ENCODE measurements at regions not wholly inside any gene's neighbourhood (a gene's known extent, or its start where the extent isn't known, plus 50 kb on each side); places are given as distances from the start of the nearest gene placed in this dataset.

DNA sequence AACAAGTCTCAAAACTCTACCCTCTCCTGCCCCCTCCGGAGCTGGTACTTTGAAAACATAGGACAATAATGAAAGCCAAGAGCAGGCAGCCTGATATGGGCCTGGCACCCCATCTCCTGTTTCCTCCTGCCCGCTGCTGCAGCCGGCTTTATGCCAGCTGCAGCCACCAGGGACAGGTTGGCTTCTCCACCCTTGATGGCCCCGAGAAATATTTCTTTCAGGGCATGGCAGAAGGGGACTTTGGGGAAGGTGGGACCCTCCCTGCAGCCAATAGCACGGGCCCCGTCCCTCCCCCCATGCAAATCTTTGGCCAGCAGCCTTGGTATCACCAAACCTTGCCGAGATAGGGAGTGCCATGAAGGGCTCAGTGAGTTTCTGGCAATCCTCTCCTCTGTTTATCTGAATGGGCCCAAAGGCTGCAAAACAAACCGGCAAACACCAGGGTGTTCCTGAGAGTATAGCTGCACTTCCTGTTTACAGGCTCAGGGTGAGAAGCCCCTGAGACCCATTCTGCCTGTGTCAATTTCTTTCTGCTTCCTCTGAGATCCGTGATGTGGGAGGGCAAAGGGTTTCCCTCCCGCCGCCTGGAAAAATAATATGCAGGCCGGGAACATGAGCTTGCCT is 73.4 kb upstream of the BOD1 start:
- no peak for DNase-seq

DNA sequence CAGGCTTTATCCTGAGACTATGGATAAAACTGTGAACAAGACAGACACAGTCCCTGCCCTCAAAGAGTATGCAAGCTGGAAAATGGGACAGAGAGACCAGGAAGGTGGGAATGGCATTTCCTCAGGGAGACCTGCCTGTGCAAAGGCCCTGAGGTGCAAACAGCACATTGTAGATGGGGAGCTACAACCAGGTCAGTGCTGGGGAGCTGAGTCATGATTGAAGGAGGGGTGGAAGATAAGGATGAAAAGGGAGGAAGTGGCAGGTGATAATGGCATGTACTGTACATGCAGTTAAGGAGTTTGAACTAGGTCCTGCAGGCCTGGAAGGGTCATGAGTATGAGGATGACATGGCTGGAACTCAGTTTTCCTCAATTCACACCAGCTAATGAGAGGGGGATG is 75.5 kb upstream of the BOD1 start:
- no peak for DNase-seq

DNA sequence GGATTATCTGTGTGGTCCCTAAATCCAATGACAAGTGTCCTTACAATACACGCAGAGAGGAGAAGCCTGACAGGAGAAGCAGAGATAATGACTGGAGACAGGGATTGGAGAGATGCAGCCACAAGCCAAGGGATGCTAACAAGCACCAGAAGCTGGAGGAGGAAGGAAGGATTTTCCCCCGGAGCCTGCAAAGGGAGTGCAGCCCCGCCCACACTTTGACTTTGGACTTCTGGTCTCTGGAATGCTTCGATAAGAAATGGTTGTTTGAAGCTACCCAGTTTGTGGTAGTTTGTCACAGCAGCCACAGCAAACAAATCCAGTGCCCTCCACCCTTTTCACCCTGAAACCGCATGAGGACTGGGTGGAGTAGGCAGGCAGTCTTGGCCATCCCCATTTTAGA is 77.2 kb upstream of the BOD1 start:
- DNase-seq: no peak

DNA sequence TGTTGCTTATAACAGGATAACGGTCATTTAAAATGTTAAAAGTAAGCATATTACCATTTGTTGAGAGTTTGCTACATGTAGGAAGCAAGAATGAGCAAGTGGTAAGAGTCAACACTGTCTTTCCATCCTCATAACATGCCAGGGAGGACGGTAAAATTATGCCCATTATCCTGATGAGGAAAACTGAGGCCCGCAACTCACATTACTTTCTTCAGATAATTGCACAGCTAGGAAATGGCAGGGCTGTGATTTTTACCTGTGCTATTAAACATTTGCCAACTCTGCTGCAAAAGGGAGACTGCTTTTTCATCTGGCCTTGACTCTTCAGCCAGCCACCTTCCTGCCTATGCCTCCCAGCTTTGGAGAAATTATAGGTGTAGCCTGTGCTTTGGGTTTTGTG is 79.8 kb upstream of the BOD1 start:
- no peak for DNase-seq

DNA sequence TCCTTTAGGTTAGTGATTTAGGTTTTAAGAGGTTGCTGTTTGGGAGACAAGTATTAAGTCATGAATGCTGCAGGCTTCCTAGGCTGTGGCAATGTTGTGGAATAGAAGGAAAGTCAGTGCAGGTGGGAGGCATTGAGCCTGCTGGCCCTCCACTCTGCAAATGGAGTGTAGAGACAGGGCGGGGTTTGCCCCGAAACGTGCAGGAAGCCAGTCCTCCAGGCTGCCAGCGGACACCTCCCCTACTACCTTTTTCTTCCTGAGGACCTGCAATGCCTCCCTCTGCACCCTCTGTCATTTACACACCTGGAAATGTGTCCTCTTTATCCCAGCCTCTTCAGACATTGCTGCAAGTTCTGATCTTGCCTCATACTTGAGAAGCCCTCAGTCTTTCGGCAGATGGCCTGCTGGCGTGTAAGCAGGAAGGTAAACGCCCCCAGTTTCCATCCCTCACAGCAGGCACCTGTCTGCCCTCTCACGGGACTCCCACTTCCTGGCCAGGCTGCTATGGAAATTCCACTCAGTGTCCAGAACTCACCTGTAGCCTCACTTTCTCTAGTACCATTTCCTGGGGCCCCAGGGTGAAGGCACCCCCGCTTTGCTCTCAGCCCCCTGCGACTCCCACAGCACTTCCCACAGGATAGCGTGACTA is 81.6 kb upstream of the BOD1 start:
- DNase-seq: no peak

DNA sequence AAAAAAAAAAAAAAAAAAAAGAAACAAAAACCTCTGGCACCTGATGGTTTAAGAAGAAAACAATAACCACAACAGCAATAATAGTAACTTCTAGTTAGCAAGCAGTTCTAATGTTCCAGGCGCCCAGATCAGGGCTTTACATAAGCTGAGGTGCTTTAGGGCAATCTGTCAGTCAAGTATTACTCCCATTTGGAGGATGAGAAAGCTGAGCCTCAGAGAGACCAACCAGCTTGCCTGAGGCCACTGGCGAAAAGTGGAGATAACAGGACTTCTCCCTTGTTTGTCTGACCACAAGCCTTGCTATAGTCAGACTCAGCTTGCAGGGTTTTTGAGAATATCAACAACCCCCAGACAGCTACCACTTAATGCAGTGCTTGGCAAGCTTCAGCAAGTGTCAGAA is 83.5 kb upstream of the BOD1 start:
- no peak for DNase-seq

DNA sequence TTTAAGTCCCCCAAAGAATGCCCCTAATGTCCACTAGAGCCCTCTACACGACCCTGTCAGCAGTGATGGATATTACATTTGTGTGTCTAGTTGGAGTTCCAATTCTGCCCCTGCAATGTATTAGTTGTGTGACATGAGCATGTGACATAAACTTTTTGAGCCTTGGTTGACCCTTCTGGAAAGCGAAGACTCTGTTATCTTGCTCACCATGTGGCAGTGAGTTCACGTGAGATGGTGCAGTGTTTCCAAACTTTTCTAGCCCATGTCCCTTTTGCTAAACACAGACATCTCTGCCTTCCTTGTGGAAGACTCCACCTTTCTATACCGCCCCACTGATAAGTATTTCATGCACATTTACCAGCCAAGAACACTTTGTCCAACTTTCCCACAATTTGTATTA is 87.0 kb upstream of the BOD1 start:
- DNase-seq: no peak

DNA sequence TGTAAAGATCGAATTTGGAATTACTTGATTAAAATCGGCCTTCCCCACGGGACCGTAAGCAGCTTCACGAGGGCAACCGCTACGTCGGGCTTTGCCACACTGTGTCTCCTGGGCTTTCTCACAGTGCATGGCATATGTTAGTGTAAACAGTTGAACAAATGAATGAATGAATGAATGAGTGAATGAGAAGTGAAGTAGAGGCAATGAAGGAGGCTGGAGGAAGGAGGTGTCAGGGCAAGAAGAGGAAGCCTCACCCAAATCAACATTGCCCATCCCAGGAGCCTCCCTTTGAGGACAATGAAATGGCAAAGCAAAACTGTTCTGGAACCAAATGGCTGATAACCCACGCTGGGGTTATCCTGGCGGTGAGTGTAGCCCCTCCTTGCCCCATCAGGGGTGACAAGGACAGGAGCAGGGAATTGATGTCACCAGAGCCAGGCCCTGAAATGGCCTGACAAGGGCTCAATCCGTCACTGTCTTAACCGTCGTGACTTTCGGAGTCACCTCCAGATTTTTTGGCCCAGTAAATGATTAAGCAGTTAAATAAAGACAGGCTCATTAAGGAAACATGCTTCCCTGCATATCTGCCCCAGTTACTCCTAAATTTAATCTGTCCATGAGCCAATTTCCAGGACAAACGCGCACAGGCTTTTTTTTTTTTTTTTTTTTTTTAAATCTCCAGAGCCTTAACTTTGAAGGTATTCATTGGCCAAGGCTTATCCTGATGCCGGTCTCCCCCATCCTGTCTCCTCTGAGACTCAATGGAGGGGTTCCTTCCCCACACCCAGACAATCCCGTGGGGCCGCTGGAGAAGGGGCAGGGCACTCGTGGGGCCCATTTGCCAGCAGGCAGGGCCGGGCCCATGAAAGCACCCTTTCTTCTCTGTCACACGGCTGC is 88.4 kb upstream of the BOD1 start:
- no peak for DNase-seq

DNA sequence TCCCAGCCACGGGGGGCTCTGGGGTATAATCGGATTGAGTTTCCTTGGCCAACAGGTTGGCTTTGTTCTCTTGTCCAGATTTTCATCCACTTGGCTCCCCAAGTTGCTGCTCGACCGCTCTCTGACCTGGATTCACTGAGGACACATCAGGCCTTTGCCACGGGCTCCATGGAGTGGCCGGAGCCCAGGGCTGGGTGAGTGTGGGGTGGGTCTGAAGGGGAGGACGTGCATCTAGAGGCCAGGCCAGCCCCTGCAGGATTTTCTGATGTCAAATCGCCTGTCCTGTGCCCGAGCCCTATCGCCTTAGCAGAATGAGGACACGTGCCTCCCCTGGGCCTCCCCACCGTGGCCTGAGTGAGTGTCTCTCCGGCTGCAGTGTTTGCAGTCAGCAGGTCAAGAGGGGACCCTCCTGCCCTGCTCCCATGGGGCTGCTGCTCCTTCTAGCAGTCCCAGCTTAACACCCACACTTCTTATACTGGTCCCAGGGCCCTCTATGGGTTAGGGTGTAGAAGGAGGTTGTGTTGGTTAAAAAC is 89.1 kb upstream of the BOD1 start:
- DNase-seq: no peak

DNA sequence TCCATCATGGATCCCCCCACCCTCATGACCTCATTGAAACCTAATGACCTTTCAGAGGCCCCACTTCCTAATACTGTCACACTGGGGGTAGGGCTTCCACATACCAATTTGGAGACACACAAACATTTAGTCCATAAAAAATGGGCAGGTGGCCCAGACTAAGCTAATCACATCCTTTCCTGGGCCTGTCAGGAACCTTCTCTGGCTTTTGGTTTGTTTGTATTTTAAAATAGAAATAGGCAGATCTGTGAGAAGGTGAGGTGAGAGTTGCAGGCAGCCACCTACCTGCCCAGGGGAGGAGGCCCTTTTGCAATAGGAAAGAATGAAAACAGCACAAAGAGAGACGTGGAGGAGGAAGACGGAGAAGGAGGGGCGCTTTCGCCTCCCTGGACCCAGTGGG is 90.2 kb upstream of the BOD1 start:
- no peak for DNase-seq

DNA sequence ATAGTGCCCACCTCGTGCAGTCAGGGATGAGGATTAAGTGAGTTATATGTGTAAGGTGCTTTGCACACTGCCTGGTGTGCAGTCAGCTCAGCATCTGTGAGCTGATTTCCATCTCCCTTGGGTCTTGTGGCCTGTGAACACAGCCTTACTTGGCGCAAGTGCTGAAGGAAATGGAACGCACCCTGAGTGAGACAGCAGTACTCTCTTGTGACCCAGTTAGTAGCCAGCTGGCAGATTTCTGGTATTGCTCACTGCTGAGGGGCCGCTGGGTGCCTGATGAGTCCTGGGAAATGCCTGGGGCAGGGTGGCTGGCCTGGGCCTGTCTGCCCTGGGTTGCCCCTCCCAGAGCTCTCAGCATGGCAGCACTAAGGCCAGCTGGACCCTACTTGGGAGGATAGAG is 90.9 kb upstream of the BOD1 start:
- DNase-seq: no peak

DNA sequence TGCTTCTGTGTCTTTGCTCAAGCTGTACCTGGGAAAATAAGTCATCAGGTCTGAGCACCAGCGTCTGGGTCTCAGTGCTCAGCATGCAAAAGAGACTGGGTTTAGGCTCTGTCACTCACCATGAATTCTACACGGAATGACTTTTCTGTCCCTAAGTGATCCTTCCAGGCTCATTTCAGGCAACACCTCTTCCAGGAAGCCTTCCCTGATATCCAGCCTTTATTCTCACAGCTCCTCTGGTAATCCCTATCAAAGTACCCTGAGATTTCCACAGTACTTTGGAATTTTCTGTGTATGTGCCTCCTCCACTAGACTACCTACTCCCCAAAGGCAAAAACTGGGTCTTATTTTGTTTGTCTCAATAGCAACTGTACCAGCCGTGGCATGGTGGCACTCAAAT is 92.7 kb upstream of the BOD1 start:
- no peak for DNase-seq

DNA sequence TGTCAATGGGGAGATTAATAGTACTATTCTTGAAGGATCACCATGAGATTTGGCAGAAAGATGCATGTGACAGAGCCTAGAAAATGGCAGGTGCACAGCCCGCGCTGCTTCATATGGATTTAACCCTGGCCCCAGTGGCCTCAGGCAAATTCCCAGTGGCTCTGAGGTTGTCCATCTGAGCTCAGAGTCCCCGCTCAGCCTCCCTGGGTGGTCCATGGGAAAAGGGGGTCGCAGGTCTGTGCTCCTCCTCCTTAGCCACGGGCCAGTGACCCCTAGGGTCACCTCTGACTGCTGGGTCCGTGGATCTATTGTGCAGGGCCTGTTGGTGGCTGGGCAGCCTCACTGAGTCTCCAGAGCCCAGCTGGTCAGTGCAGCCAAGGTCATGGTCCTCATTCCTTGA is 93.3 kb upstream of the BOD1 start:
- DNase-seq: no peak

DNA sequence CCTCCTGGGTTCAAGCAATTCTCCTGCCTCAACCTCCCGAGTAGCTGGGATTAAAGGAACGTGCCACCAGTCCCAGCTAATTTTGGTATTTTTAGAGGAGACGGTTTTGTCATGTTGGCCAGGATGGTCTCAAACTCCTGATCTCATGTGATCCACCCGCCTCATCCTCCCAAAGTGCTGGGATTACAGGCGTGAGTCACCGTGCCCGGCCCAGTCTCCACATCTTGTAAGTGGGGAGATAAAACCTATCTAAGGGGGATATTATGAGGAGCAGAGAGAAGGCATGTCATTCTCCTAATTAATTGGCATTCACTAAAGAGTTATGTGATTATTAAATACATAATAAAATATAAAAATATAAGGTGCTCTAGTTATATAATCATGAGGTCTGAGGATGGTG is 94.1 kb upstream of the BOD1 start:
- no peak for DNase-seq

DNA sequence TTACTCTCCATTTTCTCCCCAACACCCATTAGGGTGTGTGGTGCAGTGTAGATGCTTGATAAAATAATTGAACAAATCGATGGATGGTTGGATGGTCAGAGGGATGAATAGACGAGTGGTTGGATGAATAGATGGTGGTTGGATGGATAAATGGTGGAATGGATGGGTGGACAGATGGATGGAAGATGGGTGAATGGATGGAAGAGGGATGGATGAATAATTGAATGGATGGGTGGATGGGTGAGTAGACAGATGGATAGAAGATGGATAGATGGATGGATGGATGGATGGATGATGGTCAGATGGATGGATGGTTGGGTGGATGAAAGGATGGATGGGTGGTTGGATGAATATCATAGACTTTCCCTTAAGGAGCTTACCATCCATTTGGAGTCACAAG is 95.0 kb upstream of the BOD1 start:
- DNase-seq: no peak

DNA sequence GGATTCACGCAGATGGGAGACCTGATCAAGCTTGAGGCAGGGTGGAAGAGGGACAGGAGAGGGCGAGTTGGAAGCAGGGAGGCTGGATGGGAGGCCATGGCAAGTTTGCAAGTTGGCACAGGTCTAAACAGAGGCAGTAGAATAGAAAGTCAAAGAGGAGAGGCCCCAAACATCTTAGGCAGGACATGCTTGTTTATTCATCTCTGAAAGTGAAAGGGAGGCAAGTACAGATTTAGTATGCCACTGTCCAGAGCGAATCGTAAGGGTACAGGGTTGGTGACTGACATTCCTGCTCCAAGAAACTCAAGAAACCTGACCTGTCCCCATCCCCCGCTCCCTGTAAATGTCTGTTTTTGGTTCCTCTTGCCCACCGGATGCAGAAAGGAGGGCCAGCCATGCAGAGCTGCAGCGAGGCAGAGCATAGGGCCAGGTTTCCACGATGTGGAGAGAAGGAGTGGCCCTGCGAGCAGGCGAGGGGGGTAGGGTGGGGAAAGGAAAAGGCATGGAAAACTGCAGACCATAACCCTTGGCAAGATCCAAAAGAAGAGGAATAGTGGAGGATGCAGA is 96.2 kb upstream of the BOD1 start:
- no peak for DNase-seq

DNA sequence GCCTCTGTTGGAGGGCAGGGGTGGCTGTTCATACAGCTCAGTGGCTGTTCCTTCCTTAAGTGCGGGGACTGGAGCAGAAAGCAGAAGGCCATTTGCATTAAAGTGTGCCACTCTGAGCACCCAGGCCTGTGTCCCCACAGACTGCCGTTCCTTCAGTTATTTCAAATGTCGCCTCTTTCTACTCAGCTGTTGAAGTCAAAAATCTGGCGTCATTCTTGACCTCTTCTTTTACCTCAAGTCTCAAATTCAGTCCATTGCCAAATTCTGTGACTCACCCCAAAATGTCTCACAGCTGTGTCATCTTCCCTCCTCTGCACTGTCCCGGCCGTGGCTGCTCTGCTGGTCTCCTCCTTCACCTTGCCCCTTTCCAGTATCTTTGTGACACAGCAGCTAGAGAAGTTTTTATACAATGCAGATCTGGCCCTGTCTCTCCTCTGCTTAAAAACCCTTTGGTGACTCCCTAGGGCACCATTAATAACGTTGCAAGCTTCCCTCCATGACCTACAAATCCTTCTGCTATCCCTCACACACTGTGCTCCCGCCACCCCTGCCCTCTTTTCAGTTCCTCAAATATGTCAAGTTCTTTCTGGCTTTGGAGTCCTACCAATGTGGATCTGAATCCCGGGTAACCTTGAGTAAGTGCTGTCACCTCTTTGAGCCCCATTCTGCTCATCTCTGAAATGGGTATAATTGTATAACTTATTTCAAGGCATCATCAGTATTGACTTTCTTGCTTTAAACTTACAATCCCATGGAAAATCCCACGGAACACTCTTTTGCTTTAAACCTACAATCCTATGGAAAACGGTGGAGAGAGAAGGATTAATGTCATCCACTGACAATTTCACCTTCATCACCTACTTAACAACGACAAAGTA is 98.3 kb upstream of the BOD1 start:
- no peak for DNase-seq

DNA sequence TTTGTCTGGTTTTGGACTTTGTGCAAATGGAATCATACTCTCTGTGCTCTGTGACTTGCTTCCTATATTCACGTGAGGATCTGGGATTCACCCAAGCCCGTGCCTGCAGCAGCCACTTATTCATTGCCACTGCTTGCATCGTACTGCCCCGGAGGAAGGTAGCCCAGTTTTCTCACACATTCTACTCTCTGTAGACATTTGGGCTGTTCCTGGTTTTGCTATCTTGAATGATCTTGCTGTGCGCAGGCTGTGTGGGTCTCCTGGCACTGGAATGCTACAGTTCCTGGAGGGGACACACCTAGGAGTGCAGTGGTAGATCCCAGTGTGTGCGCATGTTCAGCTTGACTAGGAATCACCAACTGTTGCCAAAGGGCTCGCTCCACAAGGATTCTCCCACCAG is 99.2 kb upstream of the BOD1 start:
- no peak for DNase-seq

DNA sequence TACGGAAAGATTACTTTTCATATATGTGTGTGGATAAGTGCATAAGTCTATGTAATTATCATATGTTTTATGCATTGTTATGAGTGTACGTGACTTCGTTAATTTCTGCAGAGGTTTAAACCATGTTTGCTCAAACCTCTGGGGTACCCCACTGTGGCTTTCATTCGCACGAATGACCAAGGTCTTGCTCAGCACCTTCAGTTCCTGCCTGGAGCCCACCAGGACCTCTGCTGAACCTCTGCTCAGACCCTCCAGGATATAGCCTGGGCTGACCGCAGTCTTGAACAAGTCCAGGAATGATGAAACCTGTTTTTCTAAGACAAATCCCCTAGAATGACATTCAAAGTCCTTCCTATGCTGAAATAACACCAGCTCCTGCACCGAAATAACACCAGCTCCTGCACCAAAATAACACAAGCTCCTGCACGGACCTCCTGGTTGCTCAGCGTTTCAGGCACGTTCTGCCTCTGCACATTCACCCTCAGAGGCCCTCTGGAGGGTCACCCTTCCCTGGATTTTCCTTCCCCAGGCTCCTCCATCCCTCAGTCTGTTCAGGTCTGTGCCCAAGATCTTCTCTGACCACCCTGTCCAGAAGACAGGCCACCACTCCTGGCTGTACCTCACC is 99.7 kb upstream of the BOD1 start:
- DNase-seq: no peak

DNA sequence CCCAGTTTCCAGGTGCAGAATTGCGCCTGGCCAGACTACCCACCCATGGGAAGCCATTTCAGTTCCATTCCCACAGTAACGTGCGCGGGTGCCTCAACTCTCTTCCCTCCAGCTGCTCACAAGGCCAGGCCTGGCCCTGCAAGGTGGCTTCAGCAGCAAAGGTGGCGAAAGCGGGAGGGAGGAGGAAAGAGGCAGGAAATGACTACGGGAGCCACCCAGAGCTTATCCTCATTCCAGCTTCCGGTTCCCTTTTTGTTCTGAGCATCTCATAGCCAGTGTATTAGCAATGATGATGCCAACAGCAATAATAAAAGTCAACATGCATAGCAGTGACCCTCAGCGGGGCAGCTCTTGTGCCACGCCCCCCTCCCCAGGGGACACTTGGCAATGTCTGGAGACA is 101.5 kb upstream of the BOD1 start:
- DNase-seq: no peak

DNA sequence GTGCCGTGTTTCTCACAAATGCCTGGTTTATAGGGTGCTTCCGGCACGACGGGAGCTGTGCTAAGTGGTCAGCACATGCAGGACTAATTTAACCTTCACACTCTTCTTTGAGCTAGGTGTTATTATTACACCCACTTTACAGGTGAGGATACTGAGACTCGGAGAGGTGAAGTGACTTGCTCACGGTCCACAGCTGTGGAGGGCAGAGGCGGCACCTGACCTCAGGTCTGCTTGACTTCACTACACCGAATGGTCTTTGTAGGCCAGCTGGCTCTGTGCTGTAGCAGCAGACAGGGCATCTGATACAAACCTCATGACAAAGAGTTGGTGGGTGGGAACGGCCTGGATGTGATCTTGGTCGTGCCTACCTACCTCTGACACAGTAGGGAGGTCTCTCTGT is 102.0 kb upstream of the BOD1 start:
- DNase-seq: no peak
